ENCODE measurements at regions not wholly inside any gene's neighbourhood (a gene's known extent, or its start where the extent isn't known, plus 50 kb on each side); places are given as distances from the start of the nearest gene placed in this dataset.

DNA sequence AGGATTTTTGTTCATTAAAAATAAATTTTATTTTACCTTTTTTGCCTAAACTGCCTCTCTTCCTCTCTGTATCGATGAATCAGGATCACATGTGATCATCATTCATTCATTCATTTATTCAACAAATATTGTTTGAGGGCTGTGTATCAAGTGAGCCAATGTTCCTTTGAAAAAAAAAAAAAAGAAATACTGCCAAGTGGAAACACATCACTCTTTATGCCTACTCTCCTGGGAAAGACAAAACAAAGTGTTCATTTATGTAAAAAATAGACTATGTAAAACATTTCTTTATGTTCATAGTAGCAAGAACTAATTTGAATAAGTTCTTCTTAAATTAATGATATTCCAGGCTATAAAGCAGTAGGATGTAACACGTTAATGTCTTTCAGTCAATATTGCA, 233.1 kb downstream of the POSTN start:
- no peak for DNase-seq (ENCODE audit: low read depth, low spot score)

DNA sequence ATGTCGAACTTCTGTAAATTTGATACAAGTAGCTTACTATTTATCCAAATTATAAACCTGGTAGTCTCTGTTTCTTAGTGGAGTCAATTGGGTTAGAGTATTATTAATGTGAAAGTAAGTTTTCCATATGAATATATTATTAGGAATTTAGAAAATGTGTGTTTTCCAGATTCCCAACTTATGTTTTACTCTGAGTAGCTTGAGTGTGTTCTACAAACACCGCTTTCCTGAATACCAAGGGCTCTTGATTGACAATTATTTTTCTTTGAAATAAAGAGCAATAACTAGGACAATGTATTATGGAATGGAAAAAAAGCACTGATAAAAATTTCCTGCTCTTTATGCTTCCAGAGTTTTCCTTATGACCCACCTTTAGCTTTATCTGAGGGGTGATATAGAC, 233.6 kb downstream of the POSTN start:
- no peak for DNase-seq (ENCODE audit: low read depth, low spot score)

DNA sequence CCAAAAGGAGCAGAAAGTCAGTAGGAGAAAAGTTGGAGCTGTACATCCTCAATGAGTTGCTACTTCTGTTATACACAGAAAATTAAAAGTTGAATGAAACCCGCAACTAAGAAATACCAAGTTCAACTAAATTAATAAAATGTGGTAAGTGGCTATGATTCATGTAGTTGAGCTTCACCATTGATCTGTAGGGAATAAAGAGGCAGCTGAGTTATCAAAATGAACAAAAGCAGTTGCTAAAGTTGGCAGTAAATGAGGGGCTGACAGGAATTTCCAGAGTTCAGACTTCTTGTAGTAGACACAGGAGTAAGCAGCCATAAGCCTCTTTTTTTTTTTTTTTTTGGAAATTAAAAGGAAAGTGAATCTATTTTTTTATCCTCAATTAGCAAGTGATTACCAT, 234.6 kb downstream of the POSTN start:
- no peak for DNase-seq (ENCODE audit: low read depth, low spot score)

DNA sequence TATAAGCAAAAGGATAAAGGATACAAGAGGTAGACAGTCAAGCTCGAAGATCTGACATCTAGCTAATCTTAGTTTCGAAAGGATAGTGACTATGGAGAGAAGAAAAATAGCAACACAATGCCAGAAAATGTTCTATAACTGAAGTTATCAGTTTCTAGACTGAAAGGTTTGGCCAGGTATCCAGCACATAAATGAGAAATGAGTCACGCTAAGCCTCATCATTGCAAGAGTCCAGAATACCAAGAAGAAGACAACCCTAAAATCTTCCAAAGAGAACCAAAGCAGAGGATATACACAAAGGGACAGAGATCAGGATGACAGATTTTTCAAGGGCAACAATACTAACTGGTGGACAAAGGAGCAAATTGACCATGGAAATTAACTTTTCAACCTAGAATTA, 237.0 kb downstream of the POSTN start:
- no peak for DNase-seq (ENCODE audit: low read depth, low spot score)

DNA sequence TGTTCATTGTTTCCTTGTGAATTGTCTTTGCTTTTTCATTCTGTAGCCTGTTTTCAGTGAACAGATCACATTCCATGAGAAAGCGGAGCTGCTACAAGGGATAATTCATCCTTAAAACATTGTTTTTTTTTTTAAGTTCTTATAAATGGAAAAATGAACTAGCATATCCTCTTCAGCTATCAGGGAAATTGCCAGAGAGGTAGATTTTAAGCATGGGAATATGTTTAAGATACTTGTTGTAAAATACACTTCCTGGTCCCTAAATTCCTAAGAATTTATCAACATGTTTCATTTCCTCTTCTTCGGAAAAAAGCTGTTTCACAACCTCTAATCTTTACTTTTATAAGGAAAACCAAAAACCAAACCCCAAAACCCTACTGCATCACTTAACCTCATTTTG, 238.0 kb downstream of the POSTN start:
- DNase-seq (ENCODE audit: low read depth, low spot score), result peak; percentile 60

DNA sequence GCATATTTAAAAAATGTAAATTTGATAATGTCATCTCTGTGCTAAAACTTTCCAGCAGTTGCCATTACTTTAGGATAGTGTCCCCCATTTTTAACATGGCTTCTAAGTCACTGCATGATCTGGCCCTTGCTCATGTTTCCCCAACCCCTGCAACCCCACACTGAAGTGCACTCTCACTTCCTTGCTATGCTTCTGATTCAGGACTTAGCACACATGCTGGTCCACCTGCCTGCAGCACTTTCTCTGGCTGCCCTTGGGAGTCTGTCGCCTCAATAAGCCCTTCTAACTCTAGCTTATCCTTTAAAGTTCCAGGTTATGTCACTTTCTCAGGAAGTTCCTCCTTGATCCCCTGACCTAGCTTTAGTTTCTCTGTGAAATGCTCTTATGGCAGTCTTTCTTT, 241.0 kb downstream of the POSTN start:
- no peak for DNase-seq (ENCODE audit: low read depth, low spot score)

DNA sequence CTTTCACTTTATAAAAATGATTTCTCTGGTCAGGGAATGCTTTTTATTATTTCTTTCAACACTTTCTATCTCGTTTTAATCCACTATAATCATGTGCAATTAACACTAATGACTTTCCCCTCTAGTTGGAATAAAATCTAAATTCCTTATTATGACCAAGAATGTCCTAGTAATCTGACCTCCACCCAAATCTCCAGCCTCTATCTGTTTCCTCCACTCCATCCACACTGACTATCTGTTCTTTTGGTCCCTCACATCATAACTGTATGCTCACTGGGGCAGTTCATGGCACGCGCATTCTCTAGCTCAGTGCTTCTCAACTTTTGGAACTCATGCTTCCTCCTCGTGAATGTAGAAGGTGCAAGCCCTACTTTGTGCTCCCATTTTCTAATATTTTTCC, 244.7 kb downstream of the POSTN start:
- DNase-seq (ENCODE audit: low read depth, low spot score), result no peak

DNA sequence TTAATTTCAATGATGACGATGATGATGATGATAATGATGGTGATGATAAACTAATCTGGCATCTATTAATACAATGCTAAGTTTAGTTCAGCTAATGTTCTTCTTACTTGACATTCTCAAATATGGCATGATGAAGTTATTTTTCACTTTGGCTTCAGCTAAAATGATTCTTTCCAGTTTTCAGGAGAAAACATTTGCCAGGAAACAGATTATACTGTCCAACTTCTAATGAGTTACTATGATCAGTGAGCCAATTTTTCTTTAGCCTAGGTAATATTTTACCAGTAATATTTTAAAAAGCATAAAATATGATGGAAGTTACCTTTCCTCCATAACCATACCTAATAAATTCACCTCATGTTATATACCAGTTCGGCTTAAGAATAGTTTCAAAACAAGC, 245.7 kb upstream of the CSNK1A1L start:
- no peak for DNase-seq (ENCODE audit: low read depth, low spot score)

DNA sequence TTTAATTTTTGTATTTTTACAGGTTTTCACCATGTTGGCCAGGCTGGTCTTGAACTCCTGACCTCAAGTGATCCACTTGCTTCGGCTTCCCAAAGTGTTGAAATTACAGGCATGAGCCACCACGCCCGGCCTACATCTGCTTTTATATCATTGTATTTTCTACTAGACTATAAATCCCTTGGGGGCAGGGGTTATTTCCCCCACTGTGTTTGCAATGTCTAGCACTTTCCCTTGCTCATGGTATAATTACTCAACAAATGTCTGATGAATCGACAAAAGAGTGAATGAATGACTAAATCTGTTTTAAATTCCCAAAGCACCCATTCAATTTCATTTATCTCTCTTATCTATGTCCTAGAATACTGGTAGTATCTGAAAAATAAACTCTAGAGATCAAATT, 244.5 kb upstream of the CSNK1A1L start:
- no peak for DNase-seq (ENCODE audit: low read depth, low spot score)

DNA sequence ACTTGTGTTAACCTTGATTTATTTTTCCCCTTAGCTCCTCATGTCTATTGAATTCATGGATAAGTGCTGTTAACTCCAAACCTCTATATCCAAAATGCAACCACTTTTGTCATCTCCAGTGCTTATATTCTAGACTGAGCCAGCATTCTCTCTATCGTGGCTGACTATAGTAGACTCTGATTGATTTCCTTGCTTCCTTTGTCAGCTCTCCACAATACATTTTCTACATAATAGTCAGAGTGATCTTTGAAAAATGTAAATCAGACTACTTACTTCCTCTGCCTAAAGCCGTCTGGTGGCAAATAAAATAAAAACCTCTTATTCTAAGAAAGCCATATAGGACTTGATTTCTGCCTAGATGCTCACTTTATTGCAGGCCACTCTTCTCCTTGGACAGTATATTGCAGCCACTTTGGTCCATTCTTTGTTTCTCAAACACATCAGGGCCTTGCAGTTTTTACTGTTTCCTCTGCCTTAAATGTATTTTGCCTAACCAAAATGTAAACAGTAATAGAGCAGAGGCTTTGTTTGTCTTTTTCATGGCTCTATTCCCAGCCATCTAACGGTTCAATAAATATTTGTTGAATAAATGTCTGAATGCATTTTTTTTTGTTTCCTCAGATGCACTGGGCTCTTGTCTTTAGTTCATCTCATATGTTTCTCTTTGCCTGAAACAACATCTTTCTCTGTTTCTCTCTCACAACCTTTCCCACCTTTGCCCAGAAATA, 243.6 kb upstream of the CSNK1A1L start:
- DNase-seq (ENCODE audit: low read depth, low spot score), result no peak

DNA sequence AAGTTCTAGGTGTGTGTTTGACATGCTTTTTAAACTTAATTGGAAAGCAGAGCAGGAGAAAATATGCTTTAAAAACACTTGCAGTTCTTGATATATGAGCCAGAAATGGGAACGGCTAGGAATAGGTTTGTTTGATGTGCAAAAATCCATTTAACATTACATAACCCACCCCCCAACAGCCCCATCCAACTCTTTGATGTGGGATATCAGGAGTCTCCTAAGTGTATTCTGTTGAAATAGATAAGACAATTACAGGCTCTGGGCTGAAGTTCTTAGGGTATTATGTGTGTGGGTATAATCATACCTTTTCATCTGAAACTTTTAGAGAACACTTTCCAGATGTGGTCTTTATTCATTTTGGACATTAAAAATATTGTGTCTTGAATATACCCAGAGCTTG, 240.4 kb upstream of the CSNK1A1L start:
- DNase-seq (ENCODE audit: low read depth, low spot score), result no peak

DNA sequence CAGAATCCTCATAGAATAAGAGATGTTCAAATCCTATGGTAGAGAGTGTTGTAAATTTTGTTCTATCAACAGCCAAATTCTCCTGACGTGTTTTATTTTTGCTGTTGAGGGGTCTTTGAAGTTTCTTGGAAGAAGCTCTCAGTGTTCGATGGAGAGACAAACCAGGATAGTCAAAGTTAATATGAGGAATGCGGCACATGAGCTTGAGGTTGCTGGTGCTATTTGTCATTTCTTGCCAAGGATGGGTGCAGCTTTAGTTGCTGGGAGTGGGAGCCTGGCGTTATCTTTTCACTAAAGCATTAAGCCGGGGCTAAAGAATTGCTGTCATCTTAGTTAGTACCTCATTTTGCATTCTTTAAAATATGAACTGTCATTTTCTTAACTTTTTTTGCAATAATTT, 239.9 kb upstream of the CSNK1A1L start:
- DNase-seq (ENCODE audit: low read depth, low spot score), result no peak

DNA sequence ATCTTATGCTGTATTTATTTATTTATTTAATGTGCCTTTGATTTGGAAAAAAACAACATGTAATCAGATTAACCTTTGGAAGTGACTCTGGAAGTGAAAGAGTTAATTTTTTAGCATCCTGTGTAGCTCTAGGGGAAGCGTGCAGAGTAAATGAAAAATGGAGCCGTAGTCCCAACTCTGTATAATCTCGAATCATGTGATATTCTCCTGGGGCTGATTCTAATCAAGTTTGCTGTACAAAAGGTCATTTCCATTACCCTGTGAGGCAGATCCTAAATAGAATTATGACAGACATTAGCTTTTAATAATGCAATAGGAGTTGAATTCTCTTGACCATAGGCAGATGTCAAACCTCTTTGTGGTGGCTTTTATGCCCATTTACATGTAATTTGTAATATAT, 238.6 kb upstream of the CSNK1A1L start:
- no peak for DNase-seq (ENCODE audit: low read depth, low spot score)

DNA sequence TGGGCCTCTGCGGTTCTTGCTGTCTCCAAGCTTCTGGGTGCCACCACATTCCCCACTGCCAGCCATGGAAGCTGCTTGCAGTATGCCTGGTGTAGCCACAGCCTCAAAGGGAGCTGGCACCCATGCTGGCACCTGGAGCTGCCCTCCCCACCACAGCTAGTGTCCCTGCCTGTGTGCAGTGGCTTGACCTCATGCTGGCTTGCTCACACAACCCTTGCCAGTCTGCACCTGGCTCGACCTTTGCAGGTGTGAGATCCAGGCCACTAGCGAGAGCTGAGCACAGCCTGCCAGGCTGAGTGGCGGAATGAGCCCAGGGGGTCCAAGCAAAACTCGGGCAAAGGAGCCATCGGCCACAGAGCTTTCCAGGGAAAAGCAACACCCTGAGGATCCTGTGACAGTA, 236.7 kb upstream of the CSNK1A1L start:
- DNase-seq (ENCODE audit: low read depth, low spot score), result no peak

DNA sequence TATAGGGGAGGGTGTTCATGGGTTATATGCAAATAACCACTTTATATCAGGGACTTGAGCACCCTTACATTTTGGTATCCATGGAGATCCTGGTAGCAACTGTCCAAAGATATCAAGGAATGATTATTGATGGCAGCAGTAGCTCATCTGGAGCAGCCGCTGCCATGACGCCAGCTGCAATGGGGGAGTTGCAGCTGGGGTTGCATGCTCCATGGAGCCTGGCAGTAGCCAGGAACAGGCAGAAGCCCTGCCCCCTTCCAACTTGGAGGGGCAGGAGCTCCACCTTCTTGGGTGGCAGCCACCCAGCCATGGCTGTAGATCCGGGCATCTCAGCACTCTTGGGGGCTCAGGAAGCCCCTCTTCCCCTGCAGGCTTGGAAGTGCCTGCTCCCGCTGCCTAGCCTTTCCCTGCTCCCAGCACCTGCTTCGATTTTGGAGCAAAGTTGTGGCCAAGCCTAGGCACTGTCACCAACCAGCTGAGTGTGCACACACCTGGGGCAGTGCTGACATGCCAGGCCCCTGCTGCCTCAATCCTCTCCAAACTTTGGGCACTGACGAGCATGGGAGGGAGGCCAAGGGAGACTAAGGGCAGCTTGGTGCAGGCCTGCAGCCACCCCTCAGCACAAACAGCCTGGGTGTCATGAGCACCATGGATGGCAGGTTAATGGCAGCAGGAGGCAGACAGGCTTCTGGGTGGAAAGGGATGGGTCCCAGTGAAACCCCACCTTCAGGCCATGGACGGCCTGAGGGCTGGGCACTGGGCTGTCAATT, 235.6 kb upstream of the CSNK1A1L start:
- no peak for DNase-seq (ENCODE audit: low read depth, low spot score)

DNA sequence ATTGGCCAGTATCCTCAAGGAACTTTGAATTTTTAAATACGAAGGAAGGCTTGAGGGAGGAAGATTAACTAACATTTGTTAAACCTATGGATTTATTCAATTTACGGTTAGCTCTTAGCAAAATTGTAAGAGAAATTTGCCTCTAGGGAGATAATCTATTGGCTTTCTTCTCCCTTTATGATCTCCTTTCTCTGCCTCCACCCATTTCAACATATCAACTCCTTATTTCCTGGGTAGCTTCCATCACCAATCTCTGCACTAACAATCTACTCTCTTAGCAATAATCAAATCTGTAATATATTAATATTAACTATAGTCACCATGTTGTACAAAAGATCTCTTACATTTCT, 233.9 kb upstream of the CSNK1A1L start:
- no peak for DNase-seq (ENCODE audit: low read depth, low spot score)

DNA sequence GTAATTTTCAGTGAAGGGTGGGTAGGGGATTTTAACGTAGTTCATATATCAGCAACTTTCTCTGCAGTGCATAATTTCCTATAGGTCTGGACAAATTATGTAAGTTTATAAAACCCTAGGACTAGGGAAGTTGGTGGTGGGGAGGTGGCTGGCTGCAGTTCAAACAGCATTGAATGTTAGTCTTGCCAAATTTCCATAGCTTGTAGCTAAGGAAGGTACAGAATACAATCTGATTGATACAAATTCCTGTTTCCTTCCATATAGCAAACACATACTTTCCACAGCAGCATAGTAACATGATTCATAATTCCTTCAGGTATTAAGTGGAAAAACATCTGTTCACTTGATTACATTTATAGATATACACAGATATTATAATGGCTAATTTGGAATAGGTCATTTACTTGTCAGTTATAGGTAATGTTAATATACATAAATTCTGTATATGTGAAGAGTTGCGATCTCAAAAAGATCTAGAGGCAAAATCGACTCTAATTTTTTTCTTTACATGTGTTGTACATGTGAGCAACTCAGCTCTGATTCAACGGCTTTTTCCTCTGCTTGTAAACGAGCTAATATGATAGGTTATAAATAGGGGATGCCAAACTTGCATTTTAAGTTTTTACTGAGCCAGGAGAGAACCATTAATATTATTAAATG, 233.4 kb upstream of the CSNK1A1L start:
- peak; percentile 68 for DNase-seq (ENCODE audit: low read depth, low spot score)

DNA sequence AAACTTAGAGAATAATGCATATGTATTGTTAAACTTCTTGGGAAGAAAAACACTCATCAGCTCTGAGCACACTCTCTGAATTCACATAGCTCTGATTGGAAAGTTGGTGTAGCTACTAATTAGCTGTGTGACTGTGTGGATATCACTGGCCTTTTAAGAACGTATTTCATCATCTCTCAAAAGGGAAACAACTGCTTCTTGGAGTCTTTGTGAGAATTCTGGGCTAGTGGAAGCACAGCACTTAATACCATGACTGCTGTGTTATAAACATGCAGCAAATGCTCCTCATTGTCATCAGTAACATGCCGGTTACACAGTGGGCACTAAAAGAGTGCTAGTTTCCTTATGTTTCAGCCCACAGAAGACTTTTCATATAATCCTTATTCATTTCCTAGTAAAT, 220.9 kb upstream of the CSNK1A1L start:
- no peak for DNase-seq (ENCODE audit: low read depth, low spot score)

DNA sequence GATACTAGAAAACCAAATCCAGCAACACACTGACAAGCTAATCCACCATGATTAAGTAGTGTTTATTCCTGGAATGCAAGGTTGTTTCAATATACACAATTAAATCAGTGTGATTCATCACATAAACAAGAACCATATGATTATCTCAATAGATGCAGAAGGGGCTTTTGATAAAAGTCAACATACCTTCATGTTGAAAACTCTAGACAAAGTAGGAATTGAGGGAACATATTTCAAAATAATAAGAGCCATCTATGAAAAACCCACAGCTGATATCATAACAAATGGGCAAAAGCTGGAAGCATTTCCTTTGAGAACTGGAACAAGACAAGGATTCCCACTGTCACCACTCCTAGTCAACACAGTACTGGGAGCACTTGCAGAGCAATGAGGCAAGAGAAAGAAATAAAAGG, 213.6 kb upstream of the CSNK1A1L start:
- no peak for DNase-seq (ENCODE audit: low read depth, low spot score)

DNA sequence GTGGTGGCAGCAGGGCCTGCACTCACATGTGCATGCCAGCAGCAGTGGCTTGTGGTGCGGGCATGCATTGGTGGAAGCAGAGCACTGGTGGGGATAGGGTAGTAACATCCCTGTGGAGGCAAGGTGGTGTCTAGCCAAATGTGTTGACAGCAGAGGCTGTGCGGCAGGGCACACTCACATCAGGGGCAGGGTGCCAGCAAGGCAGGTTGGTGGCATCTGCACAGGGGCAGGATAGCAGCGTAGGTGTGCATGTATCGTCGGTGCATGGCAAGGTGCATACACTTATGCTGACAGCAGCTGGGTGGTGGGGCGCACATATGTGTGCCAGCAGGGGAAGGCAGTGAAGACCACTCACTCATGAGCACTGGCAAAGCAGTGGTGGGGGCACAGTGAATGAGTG, 211.5 kb upstream of the CSNK1A1L start:
- no peak for DNase-seq (ENCODE audit: low read depth, low spot score)

DNA sequence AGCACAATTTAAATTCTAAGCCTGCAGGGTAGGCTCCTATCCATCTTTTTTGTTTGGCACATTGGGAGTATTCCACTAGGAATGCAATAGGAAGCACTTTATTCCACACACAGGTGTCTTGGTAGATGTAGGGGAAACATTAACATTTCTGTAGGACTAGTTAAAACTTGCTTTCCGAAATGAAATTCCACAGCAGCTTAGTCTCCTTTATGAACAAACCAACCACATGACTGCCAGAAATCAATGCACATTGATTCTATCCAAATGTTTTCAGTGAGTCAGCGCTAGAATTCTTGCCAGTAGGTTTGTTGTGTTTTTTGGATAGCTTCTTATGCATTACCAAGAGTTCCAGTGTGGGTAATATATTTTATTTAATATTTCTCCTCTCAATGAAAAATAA, 207.9 kb upstream of the CSNK1A1L start:
- DNase-seq (ENCODE audit: low read depth, low spot score), result no peak

DNA sequence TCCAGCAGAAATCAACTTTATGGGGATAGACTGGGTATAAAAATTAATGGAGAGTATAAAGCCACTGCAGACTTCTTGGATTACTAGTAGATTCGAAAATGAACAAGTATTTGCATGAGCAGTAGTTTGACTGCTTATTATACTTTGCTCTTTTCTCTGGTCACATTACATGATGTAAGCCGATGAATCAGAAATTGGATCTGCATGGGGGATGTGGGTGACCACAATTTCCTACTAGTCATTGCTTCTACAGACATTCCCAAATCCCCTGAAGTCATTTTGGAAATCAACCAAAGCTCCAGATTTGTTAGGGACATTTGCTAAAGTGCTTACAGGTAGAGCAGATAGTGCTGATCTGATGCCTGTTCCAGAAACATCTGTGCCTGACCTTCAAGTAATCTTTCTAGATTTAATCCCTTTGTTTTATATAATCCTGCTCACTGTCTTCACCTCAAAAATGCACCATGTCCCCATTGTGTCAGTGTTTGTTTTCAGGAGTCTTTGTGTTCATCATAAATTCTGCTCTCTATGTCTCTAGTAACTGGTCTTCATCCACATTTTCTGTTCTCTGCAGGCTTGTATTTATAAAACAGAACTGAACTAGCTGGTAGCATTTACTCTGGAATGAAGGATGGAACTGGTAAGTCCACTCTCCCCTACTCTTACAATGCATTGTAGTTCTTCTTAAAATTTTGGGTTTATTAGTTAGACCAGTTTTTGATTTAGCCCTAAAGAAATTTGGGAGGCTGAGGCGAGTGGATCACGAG, 201.5 kb upstream of the CSNK1A1L start:
- peak; percentile 61 for DNase-seq (ENCODE audit: low read depth, low spot score)
